GM12873 (cell line): ENCODE measurements at regions not wholly inside any gene's neighbourhood (a gene's known extent, or its start where the extent isn't known, plus 50 kb on each side); places are given as distances from the start of the nearest gene placed in this dataset.

Experiments
- CTCF ChIP-seq: IDR thresholded peaks from 2 replicates; pipeline ENCODE4 v1.5.1; 2012; ENCODE audit warnings: low read depth, mild to moderate bottlenecking, moderate library complexity, low read length, control low read depth; ENCODE audit not compliant: insufficient read depth; ENCODE audit errors: missing control alignments

- TF ChIP-seq CTCF: no peak
Observed at GRCh38 chrX:43526878-43527277, 129.2 kb upstream of the MAOA start.

GRCh38 chrX:43527801-43528200 is 128.3 kb upstream of the MAOA start:
- TF ChIP-seq CTCF: no peak

- TF ChIP-seq CTCF: no peak
Observed at GRCh38 chrX:43530837-43531236, 125.3 kb upstream of the MAOA start.

- TF ChIP-seq CTCF: no peak
Observed at GRCh38 chrX:43540318-43540717, 115.8 kb upstream of the MAOA start.

GRCh38 chrX:43551590-43551989 is 104.5 kb upstream of the MAOA start:
- no peak for TF ChIP-seq CTCF

GRCh38 chrX:43552156-43552555 is 103.9 kb upstream of the MAOA start:
- no peak for TF ChIP-seq CTCF

- no peak for TF ChIP-seq CTCF
Observed at GRCh38 chrX:43552703-43553102, 103.4 kb upstream of the MAOA start.
